NCI-H345 treated with DMSO at 0.1 percent for 48 hours (cell line): ENCODE measurements at regions not wholly inside any gene's neighbourhood (a gene's known extent, or its start where the extent isn't known, plus 50 kb on each side); places are given as distances from the start of the nearest gene placed in this dataset.

Source experiments
- DNase-seq: peaks from one replicate; lab custom pipeline; 2025; ENCODE audit not compliant: unreplicated experiment; lab: John Stamatoyannopoulos, UW

GRCh38 chr6:151699719-151700118 lies 107.8 kb upstream of the ESR1 start:
- DNase-seq, result no peak

- no peak for DNase-seq
Observed at GRCh38 chr6:151701911-151702562, 105.4 kb upstream of the ESR1 start.

DNA sequence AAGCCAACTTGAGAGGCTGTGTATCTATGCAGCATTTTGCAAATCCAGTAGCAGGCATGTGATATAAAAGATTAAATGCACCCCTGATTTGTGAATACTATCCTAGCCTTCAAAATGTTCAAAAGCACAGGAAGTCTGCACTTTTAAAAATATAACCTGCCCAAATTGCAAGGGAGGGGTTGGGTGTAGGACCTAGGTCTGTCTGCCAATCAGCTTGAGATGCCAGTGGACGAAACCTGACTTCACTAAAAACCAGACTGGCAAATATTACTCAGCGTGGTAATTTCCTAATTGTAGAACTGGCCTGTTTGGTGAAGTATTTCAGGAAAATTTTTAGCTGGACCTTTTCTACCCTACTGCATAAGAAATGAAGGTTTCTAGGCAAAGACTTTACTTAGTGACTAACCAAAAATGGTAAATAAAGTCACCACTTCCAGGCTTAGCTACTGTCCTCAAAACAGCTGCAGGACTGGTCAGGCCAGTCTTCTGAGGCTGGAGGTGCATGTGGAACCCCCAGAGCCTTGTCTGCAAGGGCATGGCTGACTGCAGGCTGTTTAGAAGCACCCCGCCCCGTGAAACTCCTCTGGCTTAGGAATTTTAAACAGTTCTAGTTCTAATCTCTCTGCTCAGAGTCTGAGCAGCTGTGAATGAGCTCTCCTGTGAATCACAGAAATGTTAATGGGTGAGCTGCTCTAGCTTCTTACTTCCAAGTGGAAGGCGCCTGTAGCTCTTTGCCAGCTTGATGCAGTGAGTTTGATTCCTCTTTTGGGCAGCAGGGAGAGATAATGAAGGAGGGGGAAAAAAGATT lies 104.4 kb upstream of the ESR1 start:
- no peak for DNase-seq

GRCh38 chr6:151704383-151704782 lies 103.1 kb upstream of the ESR1 start:
- no peak for DNase-seq

GRCh38 chr6:151705993-151706733 lies 101.3 kb upstream of the ESR1 start:
- DNase-seq, result no peak

DNA sequence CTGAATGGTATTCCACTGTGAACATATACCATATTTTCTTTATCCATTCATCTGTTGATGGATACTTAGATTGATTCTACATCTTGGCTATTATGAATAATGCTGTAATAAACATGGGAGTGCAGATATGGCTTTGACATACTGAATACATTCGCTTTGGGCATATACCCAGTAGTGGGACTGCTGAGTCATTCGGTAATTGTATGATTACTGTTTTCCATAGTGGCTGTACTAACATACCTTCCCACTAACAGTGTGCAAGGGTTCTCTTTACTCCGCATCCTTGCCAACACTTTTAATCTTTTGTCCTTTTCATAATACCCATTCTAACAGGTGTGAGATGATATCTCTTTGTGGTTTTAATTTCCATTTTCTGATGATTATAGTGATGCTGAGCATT lies 98.2 kb upstream of the ESR1 start:
- DNase-seq, result no peak

GRCh38 chr6:151716526-151716932 lies 91.0 kb upstream of the ESR1 start:
- no peak for DNase-seq

- no peak for DNase-seq
Observed at GRCh38 chr6:151719070-151719469, 88.4 kb upstream of the ESR1 start.

DNA sequence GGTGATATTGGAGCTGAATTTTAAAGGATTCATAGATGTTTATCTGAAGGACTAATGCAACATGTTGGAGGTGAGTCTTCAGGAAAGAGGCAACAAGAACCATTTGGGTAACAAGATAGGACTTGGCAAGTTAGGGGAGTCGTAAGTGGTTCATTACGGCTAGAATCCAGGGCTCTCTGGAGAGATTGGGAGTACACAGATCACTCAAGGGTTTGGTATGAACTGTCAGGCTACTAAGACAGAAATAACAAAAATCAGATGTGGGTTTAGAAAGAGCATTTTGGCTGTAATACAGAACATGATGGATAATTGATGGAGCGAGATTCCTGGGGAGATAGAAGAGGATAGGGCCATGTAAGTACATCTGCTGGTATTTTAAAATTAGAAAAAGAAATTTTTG lies 86.3 kb upstream of the ESR1 start:
- no peak for DNase-seq

DNA sequence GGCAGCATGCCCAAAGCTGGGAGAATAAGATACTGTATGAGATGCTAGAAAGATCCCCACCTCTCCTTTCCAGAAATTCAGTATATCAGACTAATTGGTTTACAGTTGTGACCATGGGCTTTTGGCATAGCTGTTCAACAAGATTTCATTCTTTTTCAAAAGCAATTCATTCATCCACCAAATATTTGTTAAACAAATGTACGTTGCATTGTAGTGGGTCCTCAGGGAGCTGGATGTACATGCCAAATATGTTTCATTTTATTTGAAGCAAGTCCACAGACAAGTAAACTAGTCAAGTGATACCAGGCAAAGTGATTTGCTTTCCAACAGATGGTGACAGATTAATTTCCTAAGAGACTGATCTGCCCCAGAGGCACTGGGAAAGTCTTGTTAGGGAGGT lies 85.8 kb upstream of the ESR1 start:
- DNase-seq, result no peak

DNA sequence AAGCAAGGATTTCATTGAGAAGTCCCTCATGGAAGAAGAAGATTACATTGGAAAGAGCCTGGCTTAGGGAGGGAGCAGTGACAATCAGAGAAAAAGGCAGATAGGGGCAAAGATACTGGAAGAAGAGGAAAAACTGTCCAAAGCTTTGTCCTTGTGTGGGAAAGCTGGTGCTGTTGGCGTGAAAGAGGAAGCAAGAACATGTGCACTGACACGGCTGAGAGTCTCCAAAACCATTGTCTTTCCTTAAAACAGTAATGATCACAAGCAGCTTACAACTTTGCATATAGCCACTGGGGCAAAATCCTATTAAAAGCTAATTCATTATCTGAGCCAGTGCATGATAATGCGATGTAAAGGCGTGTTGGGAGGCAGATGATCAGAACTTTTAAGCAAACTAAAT lies 85.1 kb upstream of the ESR1 start:
- DNase-seq, result no peak

DNA sequence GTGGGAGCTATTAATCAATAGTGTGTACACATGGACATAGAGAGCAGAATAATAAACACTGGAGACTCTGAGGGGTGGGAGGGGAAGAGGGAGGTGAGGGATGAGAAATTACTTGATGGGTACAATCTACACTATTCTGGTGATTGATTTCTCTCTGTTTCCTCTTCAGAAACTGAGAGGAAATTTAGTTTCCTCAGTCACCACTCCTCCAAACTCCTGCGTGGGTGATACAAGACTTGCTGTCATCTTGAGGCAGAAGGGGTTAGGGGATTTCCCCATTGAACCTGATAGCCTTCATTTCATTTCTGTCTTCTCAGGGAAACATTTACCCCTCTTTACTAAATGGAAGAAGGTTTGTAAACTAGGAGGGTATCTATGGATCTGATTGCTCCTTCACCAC lies 84.3 kb upstream of the ESR1 start:
- no peak for DNase-seq

DNA sequence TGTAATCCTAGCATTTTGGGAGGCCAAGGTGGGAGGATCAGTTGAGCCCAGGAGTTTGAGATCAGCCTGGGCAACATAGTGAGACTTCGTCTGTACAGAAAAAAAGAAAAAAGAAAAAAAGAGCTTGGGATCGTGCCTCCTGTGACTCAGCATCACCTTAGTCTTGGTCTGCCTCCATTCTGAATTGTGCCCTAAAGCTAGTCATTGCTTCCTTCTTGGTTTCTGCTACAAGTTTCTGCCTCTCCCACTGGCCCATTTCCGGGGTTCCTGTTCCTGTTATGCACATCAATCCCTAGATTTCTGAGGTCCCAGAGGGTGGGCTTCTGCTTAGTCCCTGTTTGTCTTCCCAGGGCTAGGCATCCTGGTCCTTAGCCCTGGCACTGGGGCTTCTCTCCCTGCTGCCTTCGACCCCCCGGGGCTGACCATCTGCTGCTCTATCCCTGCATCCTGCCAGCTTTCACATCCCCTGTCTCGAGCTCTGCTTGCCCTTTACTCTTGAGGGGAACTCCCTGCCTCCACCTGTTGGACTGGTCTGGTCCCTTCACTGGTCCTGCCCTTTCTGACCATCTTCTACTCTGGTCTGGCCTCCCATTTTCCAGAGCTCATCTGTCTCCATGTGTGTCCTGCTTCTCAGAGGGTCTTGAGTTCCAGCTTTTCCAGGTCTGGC lies 77.5 kb upstream of the ESR1 start:
- DNase-seq, result no peak

DNA sequence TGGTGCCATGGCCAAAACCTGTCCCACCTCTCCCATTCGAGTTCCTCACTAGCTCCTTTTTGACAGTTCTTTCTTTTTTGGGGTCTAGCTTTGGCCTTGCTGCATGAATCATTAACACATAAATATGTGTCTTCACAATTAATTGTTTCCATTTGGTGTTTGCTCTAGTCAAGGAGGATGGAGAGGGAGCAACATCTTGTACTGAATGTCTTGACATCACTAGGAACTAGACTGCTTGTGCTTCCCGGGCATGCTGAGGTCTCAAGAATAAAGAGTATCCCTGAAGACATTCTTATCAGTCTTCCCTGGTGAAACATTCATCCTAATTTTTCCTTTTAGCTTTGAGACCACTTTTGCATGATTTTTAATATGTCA lies 77.0 kb upstream of the ESR1 start:
- no peak for DNase-seq

DNA sequence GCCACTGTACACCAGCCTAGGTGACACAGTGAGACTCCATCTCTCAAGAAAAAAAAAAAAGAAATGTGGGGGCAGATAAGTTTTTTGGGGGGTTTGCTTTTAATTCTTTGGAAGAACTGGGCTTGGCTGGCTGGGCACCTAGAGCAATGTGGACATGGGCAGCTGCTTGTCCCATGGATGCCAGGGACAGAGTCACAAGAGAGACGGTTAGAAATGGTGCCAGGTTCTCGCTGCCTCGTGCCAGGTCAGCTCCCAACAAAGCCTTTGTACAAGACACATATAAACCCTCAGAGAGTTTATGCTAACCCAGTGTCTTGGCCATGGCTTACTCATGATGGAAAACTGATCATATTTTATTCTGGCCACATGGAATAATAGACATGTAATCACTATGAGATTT lies 76.2 kb upstream of the ESR1 start:
- no peak for DNase-seq

- DNase-seq, result no peak
Observed at GRCh38 chr6:151733680-151734320, 73.7 kb upstream of the ESR1 start.

DNA sequence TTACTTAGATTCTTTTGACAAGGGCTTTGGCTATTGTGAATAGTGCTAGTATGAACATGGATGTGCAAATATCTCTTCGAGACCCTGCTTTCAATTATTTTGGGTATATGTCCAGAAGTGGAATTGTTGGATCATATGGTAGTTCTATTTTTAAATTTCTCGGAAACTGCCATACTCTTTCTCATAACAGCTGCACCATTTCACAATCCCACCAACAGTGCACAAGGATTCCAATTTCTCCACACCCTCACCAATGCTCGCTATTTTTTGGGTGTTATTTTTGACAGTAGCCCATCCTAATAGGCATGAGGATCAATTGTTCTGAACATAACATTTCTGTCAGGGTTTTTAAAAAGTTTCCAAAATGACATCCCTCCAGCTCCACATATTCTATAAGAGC lies 69.2 kb upstream of the ESR1 start:
- DNase-seq, result no peak

- DNase-seq, result no peak
Observed at GRCh38 chr6:151738960-151739359, 68.5 kb upstream of the ESR1 start.

DNA sequence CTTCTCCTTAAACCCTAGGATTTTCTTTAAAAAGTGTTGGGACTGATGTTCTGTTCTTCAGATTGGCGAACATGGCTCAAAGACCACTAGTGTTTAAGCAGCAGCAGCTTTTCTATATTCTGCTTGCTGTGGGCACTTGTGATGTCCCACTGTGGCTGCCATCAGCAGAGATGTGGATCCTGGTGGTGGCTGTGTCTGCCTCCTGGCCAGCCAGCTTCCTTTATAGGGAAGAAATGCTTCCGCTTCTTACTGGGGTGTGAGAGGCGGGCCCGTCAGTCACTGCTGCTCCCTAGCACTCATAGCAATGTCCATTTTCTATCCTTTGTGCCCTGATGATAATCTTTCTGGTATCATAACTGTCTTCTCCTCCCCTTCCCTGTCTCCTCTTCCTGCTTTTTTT lies 66.7 kb upstream of the ESR1 start:
- no peak for DNase-seq

DNA sequence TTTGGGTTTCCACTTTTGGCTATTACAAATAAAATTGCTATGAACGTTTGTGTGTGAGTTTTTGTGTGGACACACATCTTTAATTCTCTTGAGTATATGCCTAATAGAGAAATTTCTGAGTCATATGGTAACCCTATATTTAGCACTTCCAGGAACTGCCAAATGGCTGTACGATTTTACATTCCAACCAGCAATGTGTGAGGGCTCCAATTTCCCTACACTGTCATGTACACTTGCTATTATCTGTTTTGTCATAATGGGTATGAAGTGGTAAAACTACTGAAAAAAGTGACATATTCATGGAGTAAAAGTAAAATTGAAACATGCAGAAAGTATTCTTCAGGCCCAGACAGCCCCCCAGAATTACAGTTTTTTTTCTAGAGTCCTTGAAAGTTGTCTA lies 59.6 kb upstream of the ESR1 start:
- no peak for DNase-seq

DNA sequence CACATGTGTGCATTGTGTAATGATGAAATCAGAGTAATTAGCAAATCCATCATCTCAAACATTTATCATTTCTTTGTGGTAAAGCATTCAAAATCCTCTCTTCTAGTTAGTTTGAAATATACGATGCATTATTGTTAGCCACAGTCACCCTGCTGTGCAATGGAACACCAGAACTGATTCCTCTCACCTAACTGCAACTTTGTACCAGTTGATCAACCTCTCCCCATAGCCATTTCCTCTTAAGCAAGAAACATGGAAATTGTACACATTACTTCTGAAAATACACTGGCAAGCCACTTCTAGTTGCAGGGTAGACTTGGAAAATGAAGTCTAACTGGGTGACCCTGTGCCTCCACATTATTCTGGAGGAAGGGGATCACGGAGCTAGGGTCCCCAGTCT lies 58.1 kb upstream of the ESR1 start:
- DNase-seq, result no peak
